SK-N-MC (cell line): ENCODE measurements at regions not wholly inside any gene's neighbourhood (a gene's known extent, or its start where the extent isn't known, plus 50 kb on each side); places are given as distances from the start of the nearest gene placed in this dataset.

Experiments used
- EZH2 ChIP-seq: fragments of 200-600 bp; sonication (generic); IDR thresholded peaks from one replicate; pipeline ENCODE4 v1.6.1; 2017; ENCODE audit warnings: antibody characterized with exemption
- POLR2AphosphoS5 ChIP-seq: IDR thresholded peaks from 2 replicates; pipeline ENCODE4 v1.6.1; 2012; ENCODE audit warnings: mild to moderate bottlenecking, low read depth, low read length, borderline replicate concordance

DNA sequence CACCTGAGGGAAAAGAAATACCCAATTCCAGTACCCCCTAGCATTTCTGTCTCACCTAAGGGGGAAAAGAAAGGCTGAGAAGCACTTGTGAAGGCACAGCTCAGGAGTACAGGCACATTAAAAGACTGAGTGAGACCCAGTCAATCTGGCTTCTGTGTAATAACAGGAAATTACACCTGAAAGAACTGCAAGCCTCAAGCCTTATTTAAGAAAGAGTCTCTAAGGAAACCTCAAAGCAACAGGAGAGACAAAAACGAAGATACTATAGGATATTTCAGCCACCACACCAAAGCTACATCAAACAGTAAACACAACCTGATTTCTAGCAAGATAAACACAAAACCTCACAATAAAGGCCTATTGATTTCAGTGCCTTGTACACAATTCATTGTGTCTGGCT lies 69.6 kb upstream of the CDK1 start:
- TF ChIP-seq EZH2 (no peak), POLR2AphosphoS5 (no peak)
